Ishikawa (cell line): ENCODE measurements at regions not wholly inside any gene's neighbourhood (a gene's known extent, or its start where the extent isn't known, plus 50 kb on each side); places are given as distances from the start of the nearest gene placed in this dataset.

Source experiments
- CEBPB ChIP-seq: IDR thresholded peaks from 2 replicates; pipeline ENCODE4 v1.6.1; 2012
- CREB1 ChIP-seq: IDR thresholded peaks from 2 replicates; pipeline ENCODE4 v1.6.1; 2012; ENCODE audit warnings: low read depth
- EGR1 ChIP-seq: IDR thresholded peaks from 2 replicates; pipeline ENCODE4 v1.6.1; 2012
- EP300 ChIP-seq: IDR thresholded peaks from 2 replicates; pipeline ENCODE4 v1.6.1; 2012; ENCODE audit warnings: borderline replicate concordance
- FOXM1 ChIP-seq: IDR thresholded peaks from 2 replicates; pipeline ENCODE4 v1.6.1; 2012; ENCODE audit warnings: low read depth, borderline replicate concordance
- MAX ChIP-seq: IDR thresholded peaks from 2 replicates; pipeline ENCODE4 v1.6.1; 2012
- NFIC ChIP-seq: IDR thresholded peaks from 2 replicates; pipeline ENCODE4 v1.6.1; 2012
- RAD21 ChIP-seq: IDR thresholded peaks from 2 replicates; pipeline ENCODE4 v1.6.1; 2012; ENCODE audit warnings: low read depth
- REST ChIP-seq: IDR thresholded peaks from 2 replicates; pipeline ENCODE4 v1.6.1; 2012; ENCODE audit warnings: low read depth, mild to moderate bottlenecking
- TAF1 ChIP-seq: IDR thresholded peaks from 2 replicates; pipeline ENCODE4 v1.6.1; 2012; ENCODE audit warnings: low read depth, mild to moderate bottlenecking
- TCF12 ChIP-seq: IDR thresholded peaks from 2 replicates; pipeline ENCODE4 v1.6.1; 2012; ENCODE audit warnings: low read depth
- TEAD4 ChIP-seq: IDR thresholded peaks from 2 replicates; pipeline ENCODE4 v1.6.1; 2012
- USF1 ChIP-seq: IDR thresholded peaks from 2 replicates; pipeline ENCODE4 v1.6.1; 2012
- YY1 ChIP-seq: IDR thresholded peaks from 2 replicates; pipeline ENCODE4 v1.6.1; 2012; ENCODE audit warnings: low read depth
- ZBTB7A ChIP-seq: IDR thresholded peaks from 2 replicates; pipeline ENCODE4 v1.6.1; 2012; ENCODE audit warnings: low read depth

GRCh38 chrX:25897758-25898157, 240.4 kb upstream of the MAGEB18 start:
- TF ChIP-seq CEBPB (no peak), TCF12 (no peak), REST (no peak), ZBTB7A (no peak), NFIC (no peak), EGR1 (no peak)

- no peak for TF ChIP-seq TEAD4
- TF ChIP-seq NFIC, result no peak
- no peak for TF ChIP-seq CREB1
- TF ChIP-seq EP300, result no peak
- TF ChIP-seq TCF12, result no peak
- no peak for TF ChIP-seq ZBTB7A
- TF ChIP-seq REST, result no peak
- TF ChIP-seq CEBPB, result no peak
- no peak for TF ChIP-seq USF1
- no peak for TF ChIP-seq TAF1
- TF ChIP-seq YY1, result no peak
- no peak for TF ChIP-seq EGR1
- no peak for TF ChIP-seq FOXM1
- no peak for TF ChIP-seq MAX
- no peak for TF ChIP-seq RAD21
Measured at GRCh38 chrX:25925946-25926345, 212.2 kb upstream of the MAGEB18 start.

- TF ChIP-seq TCF12, result no peak
- TF ChIP-seq RAD21, result no peak
- TF ChIP-seq TEAD4, result no peak
- no peak for TF ChIP-seq REST
- TF ChIP-seq EP300, result no peak
- TF ChIP-seq CEBPB, result no peak
- TF ChIP-seq YY1, result no peak
- TF ChIP-seq MAX, result no peak
- no peak for TF ChIP-seq NFIC
- TF ChIP-seq USF1, result no peak
- no peak for TF ChIP-seq ZBTB7A
- TF ChIP-seq EGR1, result no peak
- no peak for TF ChIP-seq FOXM1
- no peak for TF ChIP-seq TAF1
- no peak for TF ChIP-seq CREB1
Measured at GRCh38 chrX:25928316-25928715, 209.8 kb upstream of the MAGEB18 start.

- no peak for TF ChIP-seq YY1
- no peak for TF ChIP-seq FOXM1
- no peak for TF ChIP-seq REST
- no peak for TF ChIP-seq EGR1
- no peak for TF ChIP-seq NFIC
- no peak for TF ChIP-seq ZBTB7A
- TF ChIP-seq EP300, result no peak
- TF ChIP-seq CREB1, result no peak
Measured at GRCh38 chrX:25941087-25941486, 197.1 kb upstream of the MAGEB18 start.
